AG20443 (cell line): ENCODE measurements at regions not wholly inside any gene's neighbourhood (a gene's known extent, or its start where the extent isn't known, plus 50 kb on each side); places are given as distances from the start of the nearest gene placed in this dataset.

Experiments used
- DNase-seq: peaks from one replicate; pipeline ENCODE4 v3.0.0; 2012; ENCODE audit warnings: low spot score, mixed read lengths

GRCh38 chr19:31943191-31943661, 402.2 kb upstream of the ZNF507 start:
- DNase-seq: no peak

GRCh38 chr19:31943778-31944177, 401.6 kb upstream of the ZNF507 start:
- no peak for DNase-seq

GRCh38 chr19:31944326-31944725, 401.1 kb upstream of the ZNF507 start:
- no peak for DNase-seq

- DNase-seq: no peak
Measured at GRCh38 chr19:31946491-31946890, 398.9 kb upstream of the ZNF507 start.

- DNase-seq: no peak
Measured at GRCh38 chr19:31947436-31948115, 397.8 kb upstream of the ZNF507 start.

- DNase-seq: no peak
Measured at GRCh38 chr19:31952693-31953092, 392.7 kb upstream of the ZNF507 start.

- no peak for DNase-seq
Measured at GRCh38 chr19:31955061-31955460, 390.3 kb upstream of the ZNF507 start.

- no peak for DNase-seq
Measured at GRCh38 chr19:31955884-31956283, 389.5 kb upstream of the ZNF507 start.

- no peak for DNase-seq
Measured at GRCh38 chr19:31956771-31957392, 388.5 kb upstream of the ZNF507 start.

- no peak for DNase-seq
Measured at GRCh38 chr19:31957711-31958110, 387.7 kb upstream of the ZNF507 start.

GRCh38 chr19:31959527-31960018, 385.8 kb upstream of the ZNF507 start:
- DNase-seq: no peak

GRCh38 chr19:31960474-31960873, 384.9 kb upstream of the ZNF507 start:
- DNase-seq: no peak

GRCh38 chr19:31961191-31961590, 384.2 kb upstream of the ZNF507 start:
- no peak for DNase-seq

- DNase-seq: no peak
Measured at GRCh38 chr19:31961667-31962066, 383.7 kb upstream of the ZNF507 start.

GRCh38 chr19:31962561-31962996, 382.8 kb upstream of the ZNF507 start:
- no peak for DNase-seq

GRCh38 chr19:31963746-31964145, 381.7 kb upstream of the ZNF507 start:
- DNase-seq: no peak

GRCh38 chr19:31969016-31969415, 376.4 kb upstream of the ZNF507 start:
- DNase-seq: no peak

GRCh38 chr19:31970027-31970461, 375.4 kb upstream of the ZNF507 start:
- DNase-seq: no peak

- no peak for DNase-seq
Measured at GRCh38 chr19:31974290-31974689, 371.1 kb upstream of the ZNF507 start.

- DNase-seq: no peak
Measured at GRCh38 chr19:31974941-31975340, 370.5 kb upstream of the ZNF507 start.

- DNase-seq: no peak
Measured at GRCh38 chr19:31975461-31975860, 369.9 kb upstream of the ZNF507 start.

GRCh38 chr19:31976775-31977536, 368.5 kb upstream of the ZNF507 start:
- no peak for DNase-seq

- DNase-seq: no peak
Measured at GRCh38 chr19:31979362-31979761, 366.0 kb upstream of the ZNF507 start.
